ENCODE measurements at regions not wholly inside any gene's neighbourhood (a gene's known extent, or its start where the extent isn't known, plus 50 kb on each side); places are given as distances from the start of the nearest gene placed in this dataset.

GRCh38 chr2:177326005-177326404 lies 61.5 kb upstream of the NFE2L2 start:
- POLR2A ChIA-PET, result interaction anchor here (0.6 kb wide), 1 partner anchor 482 kb away, joined by 3 read pairs; no protein-coding TSS in a partner anchor
- Mint-ChIP-seq H3K4me1 (ENCODE audit: low read depth) (peaks cover 3% of the 10 kb centered on the region), H3K4me3 (no peak overlapping the region), H3K27ac (no peak overlapping the region), H3K36me3 (ENCODE audit: low read depth) (peaks cover under 1% of the 10 kb centered on the region), H3K27me3 (no peaks in the 10 kb centered on the region), H3K9me3 (no peaks in the 10 kb centered on the region)
- CTCF ChIA-PET, result interaction anchor here (1.3 to 6.7 kb wide), 3 partner anchors 9 to 177 kb away, joined by 4 to 54 read pairs (median 4); no protein-coding TSS in a partner anchor
- DNase-seq (no peak), ATAC-seq (no peak)
- TF ChIP-seq, protein P1, sequence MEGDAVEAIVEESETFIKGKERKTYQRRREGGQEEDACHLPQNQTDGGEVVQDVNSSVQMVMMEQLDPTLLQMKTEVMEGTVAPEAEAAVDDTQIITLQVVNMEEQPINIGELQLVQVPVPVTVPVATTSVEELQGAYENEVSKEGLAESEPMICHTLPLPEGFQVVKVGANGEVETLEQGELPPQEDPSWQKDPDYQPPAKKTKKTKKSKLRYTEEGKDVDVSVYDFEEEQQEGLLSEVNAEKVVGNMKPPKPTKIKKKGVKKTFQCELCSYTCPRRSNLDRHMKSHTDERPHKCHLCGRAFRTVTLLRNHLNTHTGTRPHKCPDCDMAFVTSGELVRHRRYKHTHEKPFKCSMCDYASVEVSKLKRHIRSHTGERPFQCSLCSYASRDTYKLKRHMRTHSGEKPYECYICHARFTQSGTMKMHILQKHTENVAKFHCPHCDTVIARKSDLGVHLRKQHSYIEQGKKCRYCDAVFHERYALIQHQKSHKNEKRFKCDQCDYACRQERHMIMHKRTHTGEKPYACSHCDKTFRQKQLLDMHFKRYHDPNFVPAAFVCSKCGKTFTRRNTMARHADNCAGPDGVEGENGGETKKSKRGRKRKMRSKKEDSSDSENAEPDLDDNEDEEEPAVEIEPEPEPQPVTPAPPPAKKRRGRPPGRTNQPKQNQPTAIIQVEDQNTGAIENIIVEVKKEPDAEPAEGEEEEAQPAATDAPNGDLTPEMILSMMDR (IDR thresholded peaks at IDR 0.05), result no peak
- intact Hi-C loops (cut with micrococcal nuclease), result no loop called here

GRCh38 chr2:177326591-177326990 lies 62.1 kb upstream of the NFE2L2 start:
- TF ChIP-seq, protein P1 (IDR thresholded peaks at IDR 0.05), result no peak
- no peaks in the 10 kb centered on the region for H3K27me3 Mint-ChIP-seq
- no peaks in the 10 kb centered on the region for H3K36me3 Mint-ChIP-seq (ENCODE audit: low read depth)
- no peaks in the 10 kb centered on the region for H3K9me3 Mint-ChIP-seq
- DNase-seq (no peak), ATAC-seq (no peak)
- POLR2A ChIA-PET, result no interaction called here
- no peak overlapping the region for H3K27ac Mint-ChIP-seq
- intact Hi-C loops (cut with micrococcal nuclease), result no loop called here
- H3K4me1 Mint-ChIP-seq (ENCODE audit: low read depth), result peaks cover 3% of the 10 kb centered on the region
- H3K4me3 Mint-ChIP-seq, result no peak overlapping the region
- CTCF ChIA-PET, result interaction anchor here (1.3 to 6.7 kb wide), 3 partner anchors 9 to 178 kb away, joined by 4 to 54 read pairs (median 4); no protein-coding TSS in a partner anchor

DNA sequence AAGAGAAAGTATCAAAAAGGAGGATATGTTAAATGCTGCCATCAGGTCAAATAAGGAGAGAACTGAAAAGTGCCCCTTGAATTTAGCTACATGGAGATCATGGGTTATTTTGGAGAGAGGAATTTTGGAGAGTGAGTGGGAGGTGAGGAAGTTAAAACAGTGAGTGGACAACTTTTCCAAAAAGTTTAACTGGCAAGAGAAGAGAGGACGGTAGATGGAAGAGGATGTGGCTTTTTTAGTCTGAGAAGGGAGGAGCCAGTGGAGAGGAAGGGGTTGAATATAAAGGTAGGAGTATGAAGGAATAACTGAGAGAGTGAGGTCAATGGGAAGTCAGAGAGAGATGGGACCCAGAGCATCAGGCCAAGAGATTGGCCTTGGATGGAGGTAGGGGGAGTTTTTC lies 62.5 kb upstream of the NFE2L2 start:
- H3K4me1 Mint-ChIP-seq (ENCODE audit: low read depth), result peaks cover 3% of the 10 kb centered on the region
- H3K27ac Mint-ChIP-seq, result no peak overlapping the region
- ATAC-seq (no peak), DNase-seq (no peak)
- TF ChIP-seq, protein P1 (IDR thresholded peaks at IDR 0.05), result no peak
- CTCF ChIA-PET, result interaction anchor here (1.3 to 6.7 kb wide), 3 partner anchors 8 to 178 kb away, joined by 4 to 54 read pairs (median 4); no protein-coding TSS in a partner anchor
- POLR2A ChIA-PET, result no interaction called here
- intact Hi-C loops (cut with micrococcal nuclease), result no loop called here
- H3K27me3 Mint-ChIP-seq, result no peaks in the 10 kb centered on the region
- H3K4me3 Mint-ChIP-seq, result no peak overlapping the region
- no peaks in the 10 kb centered on the region for H3K9me3 Mint-ChIP-seq
- no peaks in the 10 kb centered on the region for H3K36me3 Mint-ChIP-seq (ENCODE audit: low read depth)

GRCh38 chr2:177328056-177328455 lies 63.5 kb upstream of the NFE2L2 start:
- no peaks in the 10 kb centered on the region for H3K9me3 Mint-ChIP-seq
- DNase-seq (no peak), ATAC-seq (no peak)
- no peak overlapping the region for H3K27ac Mint-ChIP-seq
- H3K4me1 Mint-ChIP-seq (ENCODE audit: low read depth), result peaks cover 7% of the 10 kb centered on the region
- intact Hi-C loops (cut with micrococcal nuclease), result no loop called here
- POLR2A ChIA-PET, result no interaction called here
- CTCF ChIA-PET, result interaction anchor here (0.7 to 6.7 kb wide), 3 partner anchors 88 to 398 kb away, joined by 3 to 54 read pairs (median 3); no protein-coding TSS in a partner anchor
- TF ChIP-seq, protein P1 (IDR thresholded peaks at IDR 0.05), result no peak
- H3K4me3 Mint-ChIP-seq, result no peak overlapping the region
- no peaks in the 10 kb centered on the region for H3K27me3 Mint-ChIP-seq
- no peaks in the 10 kb centered on the region for H3K36me3 Mint-ChIP-seq (ENCODE audit: low read depth)

DNA sequence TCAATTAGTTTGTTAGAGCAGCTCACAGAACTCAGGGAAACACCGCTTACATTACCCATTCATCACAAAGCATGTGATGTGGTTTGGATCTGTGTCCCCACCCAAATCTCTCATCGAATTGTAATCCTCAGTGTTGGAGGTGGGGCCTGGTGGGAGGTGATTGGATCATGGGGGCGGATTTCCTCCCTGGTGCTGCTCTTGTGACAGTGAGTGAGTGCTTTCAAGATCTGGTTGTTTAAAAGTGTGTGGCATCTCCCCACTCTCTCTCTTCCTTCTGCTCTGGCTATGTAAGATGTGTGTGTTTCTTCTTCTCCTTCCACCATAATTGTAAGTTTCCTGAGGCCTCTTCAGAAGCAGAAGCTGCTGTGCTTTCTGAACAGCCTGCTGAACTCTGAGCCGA lies 63.5 kb upstream of the AGPS start:
- DNase-seq (peak; percentile 28), ATAC-seq (peak; percentile 29)
- ChIA-PET CTCF (interaction anchor here (1.3 to 6.7 kb wide), 2 partner anchors 47 to 165 kb away, joined by 4 to 54 read pairs; no protein-coding TSS in a partner anchor), POLR2A (interaction anchor here (0.8 kb wide), 1 partner anchor 64 kb away, joined by 3 read pairs; no protein-coding TSS in a partner anchor)
- TF ChIP-seq, protein P1 (IDR thresholded peaks at IDR 0.05), result no peak
- no peaks in the 10 kb centered on the region for H3K36me3 Mint-ChIP-seq (ENCODE audit: low read depth)
- H3K4me3 Mint-ChIP-seq, result no peak overlapping the region
- no peaks in the 10 kb centered on the region for H3K27me3 Mint-ChIP-seq
- H3K9me3 Mint-ChIP-seq, result no peaks in the 10 kb centered on the region
- H3K4me1 Mint-ChIP-seq (ENCODE audit: low read depth), result peaks cover 7% of the 10 kb centered on the region
- H3K27ac Mint-ChIP-seq, result no peak overlapping the region
- intact Hi-C loops (cut with micrococcal nuclease), result no loop called here
